GM23338 (cell line): ENCODE measurements at regions not wholly inside any gene's neighbourhood (a gene's known extent, or its start where the extent isn't known, plus 50 kb on each side); places are given as distances from the start of the nearest gene placed in this dataset.

Experiments used
- ATAC-seq: fragments of 200-7000 bp; cut with Tn5 transposase; 3 replicates; pipeline ENCODE4 v1.9.1; 2020
- DNase-seq: peaks from one replicate; pipeline ENCODE4 v3.0.0-alpha.2; 2015; ENCODE audit warnings: low spot score
- H2AFZ ChIP-seq: fragments of 200-600 bp; sonication (generic); 2 replicates; pipeline ENCODE4 v1.8.0; 2016; ENCODE audit warnings: antibody characterized with exemption, mild to moderate bottlenecking, moderate library complexity
- H3F3A ChIP-seq: fragments of 200-600 bp; sonication (generic); replicated peaks from 2 replicates; pipeline ENCODE4 v1.8.0; 2017; ENCODE audit warnings: antibody characterized with exemption, mixed run types, low read depth
- H3K27ac ChIP-seq: fragments of 200-600 bp; sonication (generic); 2 replicates; pipeline ENCODE4 v1.6.1; 2016; ENCODE audit warnings: low read depth
- H3K27me3 ChIP-seq: fragments of 200-600 bp; sonication (generic); 2 replicates; pipeline ENCODE4 v1.8.0; 2016; ENCODE audit warnings: mild to moderate bottlenecking, mixed run types, moderate library complexity; ENCODE audit not compliant: insufficient read depth
- H3K36me3 ChIP-seq: fragments of 200-600 bp; sonication (generic); 2 replicates; pipeline ENCODE4 v1.8.0; 2016; ENCODE audit warnings: mild to moderate bottlenecking; ENCODE audit not compliant: insufficient read depth
- H3K4me1 ChIP-seq: fragments of 200-600 bp; sonication (generic); 2 replicates; pipeline ENCODE4 v1.8.0; 2016; ENCODE audit warnings: mild to moderate bottlenecking, moderate library complexity; ENCODE audit not compliant: insufficient read depth
- H3K4me2 ChIP-seq: fragments of 200-600 bp; sonication (generic); 2 replicates; pipeline ENCODE4 v1.7.1; 2017; ENCODE audit warnings: mixed run types
- H3K4me3 ChIP-seq: fragments of 200-600 bp; sonication (generic); 2 replicates; pipeline ENCODE4 v1.6.1; 2016; ENCODE audit warnings: mixed run types
- H3K79me2 ChIP-seq: fragments of 200-600 bp; sonication (generic); replicated peaks from 2 replicates; pipeline ENCODE4 v1.8.0; 2017; ENCODE audit warnings: mild to moderate bottlenecking; ENCODE audit not compliant: insufficient read depth
- H3K9me2 ChIP-seq: fragments of 200-600 bp; sonication (generic); 2 replicates; pipeline ENCODE4 v1.8.0; 2017; ENCODE audit not compliant: insufficient read depth
- H4K20me1 ChIP-seq: fragments of 200-600 bp; sonication (generic); replicated peaks from 2 replicates; pipeline ENCODE4 v1.8.0; 2017; ENCODE audit warnings: mild to moderate bottlenecking; ENCODE audit not compliant: insufficient read depth
- H3K27ac Mint-ChIP-seq: 2 replicates; pipeline ENCODE4 v1.8.0; 2020; ENCODE audit warnings: inconsistent platforms, mild to moderate bottlenecking, moderate library complexity, mixed read lengths
- H3K27me3 Mint-ChIP-seq: 3 replicates; pipeline ENCODE4 v1.8.0; 2022; ENCODE audit warnings: low read depth, mild to moderate bottlenecking, moderate library complexity, mixed read lengths, inconsistent platforms; ENCODE audit not compliant: insufficient read depth, poor library complexity
- H3K36me3 Mint-ChIP-seq: 3 replicates; pipeline ENCODE4 v1.8.0; 2021; ENCODE audit warnings: low read depth, mild to moderate bottlenecking, inconsistent platforms, moderate library complexity, mixed read lengths
- H3K4me1 Mint-ChIP-seq: 3 replicates; pipeline ENCODE4 v1.8.0; 2020; ENCODE audit warnings: mild to moderate bottlenecking, inconsistent platforms, mixed read lengths
- H3K4me3 Mint-ChIP-seq: 3 replicates; pipeline ENCODE4 v1.8.0; 2021; ENCODE audit warnings: moderate library complexity, mild to moderate bottlenecking, inconsistent platforms, mixed read lengths
- H3K9me3 Mint-ChIP-seq: 3 replicates; pipeline ENCODE4 v1.8.0; 2020; ENCODE audit warnings: moderate library complexity, mild to moderate bottlenecking, inconsistent platforms, mixed read lengths
- CTCF ChIP-seq, 2 experiments: fragments of 200-600 bp in 1 of 2; sonication (generic) in 1 of 2; conservative IDR thresholded peaks; 2 replicates each; pipeline versions ENCODE4 v1.5.1 to v1.6.1; 2016 to 2017; ENCODE audit warnings: antibody characterized with exemption in 2 of 2, low read depth in 2 of 2, mild to moderate bottlenecking in 2 of 2, moderate library complexity in 1 of 2
- ETS1 ChIP-seq: IDR thresholded peaks from 2 replicates; pipeline ENCODE4 v1.6.1; 2016; ENCODE audit warnings: antibody characterized with exemption
- EZH2 ChIP-seq: fragments of 200-600 bp; sonication (generic); IDR thresholded peaks from one replicate; pipeline ENCODE4 v1.8.0; 2017; ENCODE audit warnings: antibody characterized with exemption, mild to moderate bottlenecking, low read depth; ENCODE audit not compliant: unreplicated experiment
- EZH2phosphoT487 ChIP-seq: fragments of 200-600 bp; sonication (generic); IDR thresholded peaks from one replicate; pipeline ENCODE4 v1.8.1; 2018; ENCODE audit warnings: antibody characterized with exemption; ENCODE audit not compliant: unreplicated experiment
- POLR2AphosphoS5 ChIP-seq: IDR thresholded peaks from 2 replicates; pipeline ENCODE4 v1.6.1; 2016; ENCODE audit warnings: antibody characterized with exemption, low read depth
- ZNF114 ChIP-seq: fragments of 250-450 bp; sonication (Bioruptor Pico); IDR thresholded peaks from 2 replicates; pipeline ENCODE4 v1.5.0; 2020; ENCODE audit warnings: mild to moderate bottlenecking, moderate library complexity
- ZNF462 ChIP-seq: fragments of 250-450 bp; sonication (Bioruptor Pico); IDR thresholded peaks from 2 replicates; pipeline ENCODE4 v1.5.0; 2020; ENCODE audit warnings: mild to moderate bottlenecking, moderate library complexity

- TF ChIP-seq ZNF462 (CRISPR knock-in tag) (no peak), POLR2AphosphoS5 (no peak), ETS1 (no peak), ZNF114 (no peak)
These were observed 87.7 kb upstream of the TNFSF4 start (continued) for GRCh38 chr1:173294843-173295242.

- DNase-seq, result no peak
- Histone ChIP-seq H3K27ac (no peak overlapping the region), H4K20me1 (no peaks in the 10 kb centered on the region), H3K4me3 (no peak overlapping the region), H3K36me3 (no peaks in the 10 kb centered on the region), H3K4me1 (peaks cover 4% of the 10 kb centered on the region; the same call in 1 of the 2 replicates), H3F3A (no peaks in the 10 kb centered on the region), H3K79me2 (no peaks in the 10 kb centered on the region), H3K4me2 (no peak overlapping the region), H3K9me2 (no peaks in the 10 kb centered on the region), H3K27me3 (no peaks in the 10 kb centered on the region), H2AFZ (no peak overlapping the region)
- TF ChIP-seq ZNF462 (CRISPR knock-in tag) (no peak), EZH2 (no peak), CTCF (conservative IDR thresholded peaks at IDR 0.05; ENCODE audit: low read depth in 2 of 2) (no peak), EZH2phosphoT487 (no peak)
- H3K9me3 Mint-ChIP-seq, result no peaks in the 10 kb centered on the region
- no peak overlapping the region for H3K4me3 Mint-ChIP-seq
- peaks cover 4% of the 10 kb centered on the region for H3K27me3 Mint-ChIP-seq
- no peak for ATAC-seq
- H3K4me1 Mint-ChIP-seq, result peaks cover 16% of the 10 kb centered on the region; the same call in 2 of the 3 replicates
- H3K27ac Mint-ChIP-seq, result no peak overlapping the region
- H3K36me3 Mint-ChIP-seq, result no peaks in the 10 kb centered on the region
These were observed 88.3 kb upstream of the TNFSF4 start for GRCh38 chr1:173295391-173295790.
